ENCODE measurements at regions not wholly inside any gene's neighbourhood (a gene's known extent, or its start where the extent isn't known, plus 50 kb on each side); places are given as distances from the start of the nearest gene placed in this dataset.

- Histone ChIP-seq H3K9ac (ENCODE audit: low read length) (no peak overlapping the region), H3K4me3 (ENCODE audit: low read length) (no peak overlapping the region), H3K27me3 (ENCODE audit: control insufficient read depth, insufficient read depth, low read length) (no peaks in the 10 kb centered on the region), H3K9me3 (ENCODE audit: control insufficient read depth, low read length) (no peaks in the 10 kb centered on the region), H3K4me1 (ENCODE audit: control insufficient read depth, insufficient read depth, low read length) (no peaks in the 10 kb centered on the region), H3K36me3 (ENCODE audit: control insufficient read depth, insufficient read depth, low read length) (no peaks in the 10 kb centered on the region)
Observed at GRCh38 chr10:128614802-128615553, 488.8 kb upstream of the MKI67 start.

- H3K4me3 ChIP-seq (ENCODE audit: low read length), result no peak overlapping the region
- H3K9ac ChIP-seq (ENCODE audit: low read length), result no peak overlapping the region
- no peaks in the 10 kb centered on the region for H3K27me3 ChIP-seq (ENCODE audit: control insufficient read depth, insufficient read depth, low read length)
- no peaks in the 10 kb centered on the region for H3K4me1 ChIP-seq (ENCODE audit: control insufficient read depth, insufficient read depth, low read length)
- no peaks in the 10 kb centered on the region for H3K36me3 ChIP-seq (ENCODE audit: control insufficient read depth, insufficient read depth, low read length)
- H3K9me3 ChIP-seq (ENCODE audit: control insufficient read depth, low read length), result no peaks in the 10 kb centered on the region
Observed at GRCh38 chr10:128617532-128617931, 491.3 kb upstream of the MKI67 start.

GRCh38 chr10:128622706-128623105 is 496.5 kb upstream of the MKI67 start:
- H3K4me3 ChIP-seq (ENCODE audit: low read length), result no peak overlapping the region
- no peaks in the 10 kb centered on the region for H3K4me1 ChIP-seq (ENCODE audit: control insufficient read depth, insufficient read depth, low read length)
- no peaks in the 10 kb centered on the region for H3K36me3 ChIP-seq (ENCODE audit: control insufficient read depth, insufficient read depth, low read length)
- H3K9me3 ChIP-seq (ENCODE audit: control insufficient read depth, low read length), result no peaks in the 10 kb centered on the region
- no peaks in the 10 kb centered on the region for H3K27me3 ChIP-seq (ENCODE audit: control insufficient read depth, insufficient read depth, low read length)
- no peak overlapping the region for H3K9ac ChIP-seq (ENCODE audit: low read length)

- H3K4me3 ChIP-seq (ENCODE audit: low read length), result no peak overlapping the region
Observed at GRCh38 chr10:128623776-128624175, 497.6 kb upstream of the MKI67 start.

GRCh38 chr10:128624656-128625530 is 498.7 kb upstream of the MKI67 start:
- Histone ChIP-seq H3K27me3 (ENCODE audit: control insufficient read depth, insufficient read depth, low read length) (no peaks in the 10 kb centered on the region), H3K9ac (ENCODE audit: low read length) (no peak overlapping the region), H3K9me3 (ENCODE audit: control insufficient read depth, low read length) (no peaks in the 10 kb centered on the region), H3K36me3 (ENCODE audit: control insufficient read depth, insufficient read depth, low read length) (no peaks in the 10 kb centered on the region), H3K4me1 (ENCODE audit: control insufficient read depth, insufficient read depth, low read length) (no peaks in the 10 kb centered on the region), H3K4me3 (ENCODE audit: low read length) (no peak overlapping the region)

More at GRCh38 chr10:128623776-128624175, 497.6 kb upstream of the MKI67 start:
- Histone ChIP-seq H3K27me3 (ENCODE audit: control insufficient read depth, insufficient read depth, low read length) (no peaks in the 10 kb centered on the region), H3K36me3 (ENCODE audit: control insufficient read depth, insufficient read depth, low read length) (no peaks in the 10 kb centered on the region), H3K9ac (ENCODE audit: low read length) (no peak overlapping the region), H3K9me3 (ENCODE audit: control insufficient read depth, low read length) (no peaks in the 10 kb centered on the region), H3K4me1 (ENCODE audit: control insufficient read depth, insufficient read depth, low read length) (no peaks in the 10 kb centered on the region)

GRCh38 chr10:128625926-128626325 is 499.7 kb upstream of the MKI67 start:
- H3K4me1 ChIP-seq (ENCODE audit: control insufficient read depth, insufficient read depth, low read length), result no peaks in the 10 kb centered on the region
- no peak overlapping the region for H3K4me3 ChIP-seq (ENCODE audit: low read length)
- H3K36me3 ChIP-seq (ENCODE audit: control insufficient read depth, insufficient read depth, low read length), result no peaks in the 10 kb centered on the region
- no peaks in the 10 kb centered on the region for H3K27me3 ChIP-seq (ENCODE audit: control insufficient read depth, insufficient read depth, low read length)
- no peak overlapping the region for H3K9ac ChIP-seq (ENCODE audit: low read length)
- no peaks in the 10 kb centered on the region for H3K9me3 ChIP-seq (ENCODE audit: control insufficient read depth, low read length)

GRCh38 chr10:128626397-128627000 is 500.3 kb upstream of the MKI67 start:
- Histone ChIP-seq H3K27me3 (ENCODE audit: control insufficient read depth, insufficient read depth, low read length) (no peaks in the 10 kb centered on the region), H3K4me3 (ENCODE audit: low read length) (no peak overlapping the region), H3K4me1 (ENCODE audit: control insufficient read depth, insufficient read depth, low read length) (no peaks in the 10 kb centered on the region), H3K36me3 (ENCODE audit: control insufficient read depth, insufficient read depth, low read length) (no peaks in the 10 kb centered on the region), H3K9ac (ENCODE audit: low read length) (no peak overlapping the region), H3K9me3 (ENCODE audit: control insufficient read depth, low read length) (no peaks in the 10 kb centered on the region)

GRCh38 chr10:128627811-128628210 is 501.6 kb upstream of the MKI67 start:
- H3K4me3 ChIP-seq (ENCODE audit: low read length), result no peak overlapping the region
- H3K9ac ChIP-seq (ENCODE audit: low read length), result no peak overlapping the region
- no peaks in the 10 kb centered on the region for H3K9me3 ChIP-seq (ENCODE audit: control insufficient read depth, low read length)
- H3K36me3 ChIP-seq (ENCODE audit: control insufficient read depth, insufficient read depth, low read length), result no peaks in the 10 kb centered on the region
- H3K4me1 ChIP-seq (ENCODE audit: control insufficient read depth, insufficient read depth, low read length), result no peaks in the 10 kb centered on the region
- H3K27me3 ChIP-seq (ENCODE audit: control insufficient read depth, insufficient read depth, low read length), result no peaks in the 10 kb centered on the region

- no peak overlapping the region for H3K9ac ChIP-seq (ENCODE audit: low read length)
- H3K4me1 ChIP-seq (ENCODE audit: control insufficient read depth, insufficient read depth, low read length), result no peaks in the 10 kb centered on the region
- no peak overlapping the region for H3K4me3 ChIP-seq (ENCODE audit: low read length)
- H3K36me3 ChIP-seq (ENCODE audit: control insufficient read depth, insufficient read depth, low read length), result no peaks in the 10 kb centered on the region
- no peaks in the 10 kb centered on the region for H3K27me3 ChIP-seq (ENCODE audit: control insufficient read depth, insufficient read depth, low read length)
- H3K9me3 ChIP-seq (ENCODE audit: control insufficient read depth, low read length), result no peaks in the 10 kb centered on the region
Observed at GRCh38 chr10:128628252-128628651, 502.0 kb upstream of the MKI67 start.

- Histone ChIP-seq H3K9ac (ENCODE audit: low read length) (no peak overlapping the region), H3K9me3 (ENCODE audit: control insufficient read depth, low read length) (no peaks in the 10 kb centered on the region), H3K36me3 (ENCODE audit: control insufficient read depth, insufficient read depth, low read length) (no peaks in the 10 kb centered on the region), H3K27me3 (ENCODE audit: control insufficient read depth, insufficient read depth, low read length) (no peaks in the 10 kb centered on the region), H3K4me1 (ENCODE audit: control insufficient read depth, insufficient read depth, low read length) (no peaks in the 10 kb centered on the region), H3K4me3 (ENCODE audit: low read length) (no peak overlapping the region)
Observed at GRCh38 chr10:128629111-128630096, 503.2 kb upstream of the MKI67 start.

GRCh38 chr10:128630787-128631252 is 504.6 kb upstream of the MKI67 start:
- Histone ChIP-seq H3K9me3 (ENCODE audit: control insufficient read depth, low read length) (no peaks in the 10 kb centered on the region), H3K36me3 (ENCODE audit: control insufficient read depth, insufficient read depth, low read length) (no peaks in the 10 kb centered on the region), H3K4me1 (ENCODE audit: control insufficient read depth, insufficient read depth, low read length) (no peaks in the 10 kb centered on the region), H3K27me3 (ENCODE audit: control insufficient read depth, insufficient read depth, low read length) (no peaks in the 10 kb centered on the region), H3K4me3 (ENCODE audit: low read length) (no peak overlapping the region), H3K9ac (ENCODE audit: low read length) (no peak overlapping the region)

Measured in mucosa of stomach (tissue), 1 donor.